Kasumi-1 (cell line): ENCODE measurements at regions not wholly inside any gene's neighbourhood (a gene's known extent, or its start where the extent isn't known, plus 50 kb on each side); places are given as distances from the start of the nearest gene placed in this dataset.

ENCODE experiments used
- DNase-seq, 2 experiments: peaks; one replicate each; lab custom pipeline; 2025; lab: John Stamatoyannopoulos, UW

- no peak for DNase-seq
Measured at GRCh38 chr3:124178531-124178930, 186.6 kb upstream of the ROPN1 start.

DNA sequence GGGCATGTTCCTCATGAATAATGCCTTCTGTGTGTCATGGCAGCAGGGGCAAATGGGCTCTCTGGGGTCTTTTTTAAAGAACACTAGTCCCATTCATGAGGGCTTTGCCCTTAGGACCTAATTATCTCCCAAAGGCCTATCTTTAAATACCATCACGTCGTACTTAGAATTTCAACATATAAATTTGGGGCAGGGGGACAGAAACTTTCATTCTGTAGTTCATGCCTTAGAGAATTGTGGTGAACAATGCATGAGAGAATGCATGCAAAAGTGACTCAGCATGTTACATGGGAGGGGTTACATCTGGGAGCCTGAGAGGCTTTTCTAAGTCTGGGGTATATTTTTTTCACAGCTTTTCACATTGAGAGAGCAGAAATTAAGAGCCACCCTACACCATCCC, 208.5 kb upstream of the ROPN1 start:
- DNase-seq, result no peak

- DNase-seq, result no peak
Measured at GRCh38 chr3:124201226-124201625, 209.3 kb upstream of the ROPN1 start.

DNA sequence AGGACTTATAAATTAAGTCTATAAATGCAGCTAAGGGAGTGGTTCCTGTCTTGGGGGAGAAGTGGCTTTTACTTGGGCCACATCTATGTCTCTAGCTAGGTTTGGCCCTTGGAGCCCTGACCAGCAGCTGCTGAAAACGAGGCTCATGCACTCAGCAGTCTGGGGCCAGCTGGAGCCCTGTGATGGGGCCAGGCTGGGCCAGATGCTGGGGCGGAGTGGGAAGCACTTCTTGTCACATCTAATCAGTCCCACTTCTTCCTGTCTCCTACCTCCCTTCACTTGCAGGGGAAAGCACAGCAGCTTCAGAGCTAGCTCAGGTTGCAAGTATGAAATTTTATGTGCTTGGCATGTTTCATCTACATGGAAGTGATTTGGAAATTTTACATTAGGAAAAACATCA, 209.9 kb upstream of the ROPN1 start:
- no peak for DNase-seq

- DNase-seq, result no peak
Measured at GRCh38 chr3:124202754-124203153, 210.8 kb upstream of the ROPN1 start.

- no peak for DNase-seq
Measured at GRCh38 chr3:124203292-124203691, 211.4 kb upstream of the ROPN1 start.

GRCh38 chr3:124206225-124207055, 214.5 kb upstream of the ROPN1 start:
- no peak for DNase-seq

DNA sequence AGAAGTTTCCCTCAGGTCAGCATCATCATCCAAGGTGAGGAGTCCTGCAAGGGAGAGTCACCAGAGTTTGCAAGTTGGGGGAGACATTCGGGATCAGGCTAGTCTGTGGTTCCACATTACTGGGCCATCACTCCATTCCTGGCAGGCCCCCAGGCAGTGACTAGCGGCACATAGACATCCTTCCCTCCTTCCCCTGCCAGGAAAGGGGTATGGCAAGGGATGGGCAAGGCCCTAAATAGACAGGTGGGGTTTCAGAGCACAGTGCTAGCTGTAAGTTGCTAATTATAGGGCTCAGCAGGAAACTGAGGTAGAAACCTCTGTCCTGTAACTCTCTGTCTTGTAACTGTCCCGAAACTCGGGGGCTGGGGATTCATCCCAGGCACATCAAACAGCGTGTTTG, 215.2 kb upstream of the ROPN1 start:
- no peak for DNase-seq

GRCh38 chr3:124207873-124208485, 216.1 kb upstream of the ROPN1 start:
- DNase-seq, result no peak

GRCh38 chr3:124209426-124209825, 217.5 kb upstream of the ROPN1 start:
- DNase-seq, result no peak

GRCh38 chr3:124210899-124211298, 219.0 kb upstream of the ROPN1 start:
- DNase-seq, result no peak

DNA sequence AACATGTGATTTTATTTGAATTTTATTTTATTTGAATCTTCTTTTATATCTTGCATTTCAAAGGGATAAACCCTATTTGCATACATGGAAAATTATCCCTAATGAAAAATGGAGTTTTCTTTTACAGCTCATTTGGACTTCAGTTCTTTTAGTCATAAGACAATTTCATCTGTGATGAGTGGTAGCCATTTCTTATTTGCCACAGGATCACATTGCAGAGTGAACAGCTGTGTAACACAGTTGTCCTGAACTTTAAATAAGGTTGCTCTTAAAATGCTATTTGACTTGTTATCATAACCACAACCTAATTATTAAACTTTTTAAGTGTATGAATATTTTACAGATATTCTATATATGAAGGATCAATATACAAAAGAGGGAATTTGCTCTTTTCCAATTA, 221.7 kb upstream of the ROPN1 start:
- DNase-seq, result no peak

DNA sequence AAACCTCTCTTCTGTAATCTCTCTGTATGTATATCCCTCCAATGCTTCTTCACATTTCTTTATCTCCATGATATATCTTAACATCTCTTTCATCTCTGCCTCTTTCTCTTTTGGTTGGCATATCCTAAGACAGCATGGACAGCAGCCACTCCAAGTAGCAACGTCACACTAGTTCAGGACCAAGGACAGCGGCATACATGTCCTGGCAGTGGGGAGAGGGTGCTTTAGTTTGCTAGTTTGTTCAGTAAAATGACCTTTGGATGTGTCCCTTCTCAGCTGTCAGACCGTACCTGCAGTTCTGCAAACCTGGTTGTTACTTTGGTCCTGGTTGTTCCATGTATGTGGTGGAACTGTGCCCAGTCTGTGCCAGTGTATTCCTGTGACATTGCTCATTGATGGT, 225.6 kb upstream of the ROPN1 start:
- peak; percentile 72 to 80 for DNase-seq

GRCh38 chr3:124221422-124221821, 229.5 kb upstream of the ROPN1 start:
- DNase-seq, result no peak

DNA sequence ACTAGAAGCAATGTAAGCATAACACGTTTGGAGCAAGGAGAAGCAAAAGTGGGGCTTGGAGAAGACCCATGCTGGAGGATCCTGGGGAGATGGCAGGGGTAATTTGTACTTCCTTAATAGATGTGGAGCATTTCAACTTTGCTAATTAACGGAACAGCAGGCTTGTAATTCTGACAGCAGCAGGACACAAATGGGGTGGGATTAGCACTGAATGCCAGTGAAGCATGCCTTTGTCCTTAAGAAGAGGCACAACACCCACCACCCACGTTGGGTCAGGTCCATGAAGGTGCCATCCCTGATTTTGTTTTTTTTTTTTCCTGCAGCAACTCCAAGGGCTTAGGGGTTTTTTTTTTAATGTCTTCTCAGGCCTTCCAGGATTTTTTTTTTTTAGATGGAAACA, 231.9 kb upstream of the ROPN1 start:
- no peak for DNase-seq

- DNase-seq, result no peak
Measured at GRCh38 chr3:124227150-124227630, 235.3 kb upstream of the ROPN1 start.

DNA sequence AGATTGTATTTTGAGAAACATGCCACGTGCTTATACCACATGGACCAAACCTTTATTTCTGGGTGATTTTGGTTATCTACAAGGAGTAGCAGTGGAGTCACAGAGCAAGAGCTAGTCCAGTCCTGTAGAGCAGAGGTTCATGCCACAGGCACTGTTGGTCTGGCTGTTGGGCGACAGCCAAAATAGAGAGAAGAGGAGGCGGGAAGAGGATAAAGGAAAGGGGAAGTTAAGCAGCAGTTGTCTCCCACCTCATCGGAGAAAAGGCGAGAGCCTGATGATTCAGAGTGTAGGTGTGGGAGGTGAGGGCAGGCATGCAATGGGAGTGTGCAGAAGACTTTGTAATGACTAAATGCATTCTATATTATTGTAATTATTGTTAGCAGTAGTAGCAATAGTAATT, 237.5 kb upstream of the ROPN1 start:
- peak; percentile 65 to 75 for DNase-seq

DNA sequence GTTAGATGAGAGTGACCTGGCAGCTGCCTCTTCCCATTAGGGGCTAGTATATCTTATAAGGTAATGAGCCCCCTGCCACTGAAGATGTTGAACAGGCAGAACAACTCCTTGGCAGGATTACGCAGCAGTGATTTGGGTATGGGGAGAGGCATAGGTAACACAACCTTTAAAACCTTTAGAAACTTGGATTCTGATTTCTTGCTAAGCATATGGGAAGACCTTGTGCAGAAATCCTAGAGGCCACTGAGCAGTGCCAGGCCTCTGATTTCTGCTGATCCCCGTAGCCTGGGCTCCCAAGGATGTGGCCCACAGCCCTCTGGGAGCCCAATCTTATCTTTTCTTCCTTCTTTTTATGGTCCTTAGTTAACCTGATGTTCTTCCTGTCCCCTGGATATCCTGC, 237.9 kb upstream of the ROPN1 start:
- no peak for DNase-seq

DNA sequence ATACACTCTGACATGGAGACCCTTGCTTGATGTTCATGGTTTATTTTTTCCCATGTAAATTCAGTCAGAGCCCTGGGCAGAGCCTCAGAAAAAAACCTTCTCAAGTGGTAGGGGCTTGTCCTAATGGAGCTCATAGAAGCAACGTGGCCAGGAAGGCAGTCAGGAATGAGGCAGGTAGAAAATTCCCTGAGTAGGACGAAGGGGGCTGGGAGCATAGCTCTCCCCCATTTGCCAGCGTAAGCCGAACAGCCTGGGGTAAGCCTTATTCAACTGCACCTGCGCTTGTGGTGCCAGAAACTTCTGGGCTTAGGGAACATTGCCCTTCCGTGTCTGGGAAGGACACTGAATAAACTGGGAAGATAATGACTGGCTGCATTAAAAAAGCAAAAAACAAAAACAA, 238.5 kb upstream of the ROPN1 start:
- DNase-seq, result no peak

DNA sequence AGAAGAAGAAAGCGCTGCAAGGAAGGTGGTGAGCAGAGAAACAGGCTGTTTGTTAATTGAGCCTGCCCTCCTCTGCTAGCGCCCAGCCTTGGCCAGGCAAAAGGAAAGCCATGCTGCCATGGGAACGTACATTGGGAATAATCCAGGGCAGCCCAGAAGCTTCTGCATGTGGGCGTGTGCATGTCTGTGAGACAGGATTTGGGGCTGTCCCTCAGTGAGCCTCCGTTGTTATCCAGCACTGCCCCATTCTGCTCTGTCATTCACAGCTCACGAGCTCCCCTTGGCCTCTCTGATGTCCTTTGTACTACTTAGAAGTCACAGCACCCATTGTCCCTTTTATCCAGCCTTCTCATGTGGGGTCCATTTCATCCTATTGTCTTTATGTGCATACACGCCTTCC, 239.1 kb upstream of the ROPN1 start:
- no peak for DNase-seq

- no peak for DNase-seq
Measured at GRCh38 chr3:124234852-124235252, 242.9 kb upstream of the ROPN1 start.

DNA sequence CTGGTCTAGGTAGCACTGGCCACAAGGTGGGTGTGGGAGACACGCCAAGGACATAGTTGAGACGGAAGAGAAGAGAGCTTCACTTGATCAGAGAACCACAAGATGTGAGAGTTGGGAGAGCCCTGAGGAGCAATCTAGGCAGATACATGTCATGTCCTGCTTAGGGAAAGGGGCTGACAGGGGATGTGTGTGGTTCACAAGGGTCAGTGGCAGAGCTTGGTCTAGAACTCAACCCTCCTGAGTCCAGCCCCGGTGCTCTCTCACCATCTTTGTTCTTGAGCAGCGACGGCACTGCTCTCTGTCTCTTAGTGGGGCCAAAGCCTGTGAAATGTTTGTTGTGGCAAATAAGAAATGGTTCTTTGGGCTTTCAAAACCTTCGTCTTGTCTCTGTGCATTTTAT, 243.5 kb upstream of the ROPN1 start:
- no peak for DNase-seq

DNA sequence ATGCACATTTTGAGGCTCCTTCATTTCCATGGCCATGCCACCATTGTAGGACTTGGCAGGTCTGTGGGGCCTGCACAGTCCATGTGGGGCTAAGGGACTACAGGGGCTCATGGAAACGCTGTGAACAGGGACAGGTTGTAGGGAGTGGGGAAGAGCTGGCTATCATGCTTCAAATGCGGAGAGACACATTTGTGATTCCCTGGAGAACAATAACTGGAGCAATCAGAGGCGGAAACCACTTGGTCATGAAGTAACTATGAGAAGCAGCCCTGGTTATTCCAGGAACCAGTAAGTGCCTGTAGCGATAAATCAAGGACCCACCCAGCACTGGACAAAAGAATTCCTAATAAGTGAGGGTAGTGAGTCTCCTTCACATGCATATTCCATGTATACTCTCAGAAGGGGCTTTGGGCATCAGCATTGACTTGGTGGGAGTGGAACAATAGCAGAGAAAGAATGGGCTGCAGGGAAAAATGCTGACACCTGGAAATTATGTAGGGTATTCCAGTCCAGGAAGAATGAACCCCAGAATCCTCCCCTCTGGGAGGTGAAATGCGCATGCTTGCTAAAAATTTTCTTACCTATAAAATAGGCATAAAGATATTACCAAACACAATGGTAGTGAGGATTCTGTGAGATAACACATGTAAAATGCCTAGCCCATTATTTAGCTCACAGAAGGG, 251.4 kb upstream of the ROPN1 start:
- no peak for DNase-seq
